Skeletal muscle satellite cell (primary cell): ENCODE measurements at regions not wholly inside any gene's neighbourhood (a gene's known extent, or its start where the extent isn't known, plus 50 kb on each side); places are given as distances from the start of the nearest gene placed in this dataset.

ENCODE experiments used
- H3K27me3 ChIP-seq: 2 replicates; pipeline ENCODE4 v1.7.0; 2013; ENCODE audit warnings: low read length; ENCODE audit not compliant: control insufficient read depth, insufficient read depth
- H3K36me3 ChIP-seq: 2 replicates; pipeline ENCODE4 v1.7.0; 2013; ENCODE audit warnings: mild to moderate bottlenecking, control low read depth, low read length; ENCODE audit not compliant: insufficient read depth
- H3K4me1 ChIP-seq: 2 replicates; pipeline ENCODE4 v1.7.0; 2013; ENCODE audit warnings: low read length; ENCODE audit not compliant: control insufficient read depth, insufficient read depth
- H3K4me2 ChIP-seq: 2 replicates; pipeline ENCODE4 v1.7.0; 2013; ENCODE audit warnings: mild to moderate bottlenecking, low read length
- H3K4me3 ChIP-seq: 2 replicates; pipeline ENCODE4 v1.7.0; 2013; ENCODE audit warnings: low read length
- H3K9ac ChIP-seq: 2 replicates; pipeline ENCODE4 v1.7.0; 2013; ENCODE audit warnings: mild to moderate bottlenecking, low read depth, low read length, moderate library complexity
- H3K9me3 ChIP-seq: replicated peaks from 2 replicates; pipeline ENCODE4 v1.7.0; 2013; ENCODE audit warnings: mild to moderate bottlenecking, control low read depth, low read length

- H3K36me3 ChIP-seq, result no peaks in the 10 kb centered on the region
- no peak overlapping the region for H3K4me2 ChIP-seq
- no peaks in the 10 kb centered on the region for H3K4me1 ChIP-seq
- no peak overlapping the region for H3K4me3 ChIP-seq
- H3K9me3 ChIP-seq, result no peaks in the 10 kb centered on the region
- H3K9ac ChIP-seq, result no peak overlapping the region
- H3K27me3 ChIP-seq, result peaks cover 4% of the 10 kb centered on the region
Measured at GRCh38 chr11:92916299-92916698, 53.2 kb upstream of the MTNR1B start.

GRCh38 chr11:92917927-92918326 is 51.5 kb upstream of the MTNR1B start:
- Histone ChIP-seq H3K36me3 (no peaks in the 10 kb centered on the region), H3K4me1 (no peaks in the 10 kb centered on the region), H3K27me3 (no peaks in the 10 kb centered on the region), H3K4me3 (no peak overlapping the region), H3K9ac (no peak overlapping the region), H3K4me2 (no peak overlapping the region), H3K9me3 (no peaks in the 10 kb centered on the region)

- H3K27me3 ChIP-seq, result no peaks in the 10 kb centered on the region
- H3K4me2 ChIP-seq, result no peak overlapping the region
- no peak overlapping the region for H3K4me3 ChIP-seq
- H3K9me3 ChIP-seq, result no peaks in the 10 kb centered on the region
- no peak overlapping the region for H3K9ac ChIP-seq
- H3K36me3 ChIP-seq, result no peaks in the 10 kb centered on the region
- no peaks in the 10 kb centered on the region for H3K4me1 ChIP-seq
Measured at GRCh38 chr11:92919048-92919447, 50.4 kb upstream of the MTNR1B start.
